ENCODE measurements at regions not wholly inside any gene's neighbourhood (a gene's known extent, or its start where the extent isn't known, plus 50 kb on each side); places are given as distances from the start of the nearest gene placed in this dataset.

GRCh38 chrX:97907791-97908190, 1024.1 kb downstream of the RPA4 start:
- TF ChIP-seq CTCF (conservative IDR thresholded peaks at IDR 0.05; ENCODE audit: low read depth, low read length) = no peak
- no peak for TF ChIP-seq EZH2 (IDR thresholded peaks at IDR 0.05; ENCODE audit: low read length, unreplicated experiment)
